ENCODE measurements at regions not wholly inside any gene's neighbourhood (a gene's known extent, or its start where the extent isn't known, plus 50 kb on each side); places are given as distances from the start of the nearest gene placed in this dataset.
"Not testable (repeated sequence)": the region's sequence is repeated elsewhere in the genome, so short reads cannot be mapped to it uniquely, and the experiment has no call there.

DNA sequence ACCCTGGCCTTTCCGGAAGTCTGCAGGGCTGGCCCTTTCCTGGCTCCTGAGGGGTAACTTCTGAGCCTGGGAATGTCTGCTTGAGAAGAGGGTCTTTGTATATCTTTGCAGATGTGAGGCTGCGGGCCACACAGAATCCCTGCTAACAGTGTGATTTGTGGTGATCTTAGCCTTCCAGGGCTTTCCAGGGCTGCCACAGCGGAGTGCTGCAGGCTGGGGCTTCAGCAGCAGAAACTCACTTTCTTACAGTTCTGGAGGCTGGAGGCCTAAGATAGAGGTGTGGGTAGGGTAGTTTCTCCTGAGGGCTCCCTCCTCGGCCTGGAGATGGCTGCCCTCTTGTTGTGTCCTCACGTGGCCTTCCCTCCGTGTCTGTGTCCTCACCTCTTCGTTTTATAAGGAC lies 294.7 kb upstream of the HS6ST1 start:
- DNase-seq, result peak in 3 of 10 donors; percentile 10 to 31 (median 27)
- intact Hi-C loops (cut with DNase I), result no loop called here

DNA sequence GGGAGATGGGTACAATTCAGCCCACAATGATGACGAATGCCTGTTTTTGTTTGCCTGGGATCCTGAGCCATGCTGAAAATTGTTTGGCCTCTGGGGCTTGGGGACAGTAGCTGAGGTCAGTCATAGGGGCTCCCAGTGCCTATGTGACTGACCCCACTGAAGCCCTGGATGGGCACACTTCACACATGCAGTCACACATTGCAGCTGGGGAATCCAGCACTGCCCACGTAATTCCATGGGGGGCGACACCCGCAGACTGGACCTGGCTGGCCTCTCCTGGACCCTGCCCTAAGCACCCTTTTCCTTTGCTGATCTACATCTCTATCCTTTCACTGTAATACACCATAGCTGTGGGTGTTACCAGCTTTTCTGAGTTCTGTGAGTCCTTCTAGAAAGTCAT lies 295.2 kb upstream of the HS6ST1 start:
- peak in 3 of 10 donors; percentile 4 to 53 (median 22) for DNase-seq
- intact Hi-C loops (cut with DNase I), result no loop called here

DNA sequence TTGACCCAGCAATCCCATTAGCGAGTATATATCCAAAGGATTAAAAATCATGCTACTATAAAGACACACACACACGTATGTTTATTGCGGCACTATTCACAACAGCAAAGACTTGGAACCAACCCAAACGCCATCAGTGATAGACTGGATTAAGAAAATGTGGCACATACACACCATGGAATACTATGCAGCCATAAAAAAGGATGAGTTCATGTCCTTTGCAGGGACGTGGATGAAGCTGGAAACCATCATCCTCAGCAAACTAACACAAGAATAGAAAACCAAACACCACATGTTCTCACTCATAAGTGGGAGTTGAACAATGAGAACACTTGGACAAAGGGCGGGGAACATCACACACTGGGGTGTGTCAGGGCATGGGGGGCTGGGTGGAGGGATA lies 296.2 kb upstream of the HS6ST1 start:
- intact Hi-C loops (cut with DNase I); DNase-seq: not testable (repeated sequence)

DNA sequence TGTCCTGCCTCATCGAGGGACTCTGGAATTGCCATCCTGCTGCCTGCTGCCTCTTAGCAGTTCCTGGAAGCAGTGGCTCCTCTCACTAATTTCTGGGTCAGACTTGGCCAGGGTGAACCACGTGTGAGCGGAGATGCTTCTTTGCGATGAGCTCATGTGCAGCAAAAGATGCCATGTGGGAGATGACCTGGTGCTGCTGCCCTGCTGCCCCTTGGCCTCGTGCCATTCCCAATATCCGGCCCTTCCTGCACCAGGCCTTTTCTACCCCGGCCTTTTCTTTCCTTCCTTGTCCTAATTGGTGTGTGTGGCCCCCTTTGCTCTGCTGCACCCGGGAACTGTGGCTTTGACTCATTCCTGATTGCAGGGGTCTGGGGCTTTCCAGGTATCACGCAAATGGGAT lies 296.9 kb upstream of the HS6ST1 start:
- peak in 5 of 10 donors; percentile 2 to 73 (median 53) for DNase-seq
- intact Hi-C loops (cut with DNase I), result no loop called here

DNA sequence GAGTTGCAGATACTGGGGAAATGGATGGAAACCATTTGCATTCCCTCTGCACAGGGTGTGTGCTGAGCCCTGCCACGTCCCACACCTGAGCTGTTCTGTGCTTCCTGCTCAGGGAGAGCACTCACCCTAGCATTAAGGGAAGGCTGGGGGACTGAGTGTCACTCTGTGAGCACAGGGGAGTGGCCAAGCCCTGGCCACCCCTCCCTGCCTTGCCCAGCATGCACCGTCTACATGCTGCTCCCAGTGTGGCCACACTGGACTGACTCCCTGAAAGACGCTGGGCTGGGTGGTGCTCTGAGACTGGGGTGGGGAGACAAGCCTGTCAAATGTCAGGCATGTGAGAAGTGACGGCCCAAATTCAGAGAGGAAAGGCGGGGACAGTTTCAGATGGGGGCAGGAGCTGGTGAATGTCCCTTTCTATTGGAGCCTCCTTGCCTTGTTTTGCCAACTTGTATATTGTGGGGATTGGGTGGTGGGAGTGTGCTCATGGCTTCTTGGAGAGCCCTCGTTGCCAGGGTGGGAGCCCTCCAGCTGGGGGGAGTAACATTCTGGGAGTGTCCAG lies 298.4 kb upstream of the HS6ST1 start:
- peak in 4 of 10 donors; percentile 3 to 39 (median 26) for DNase-seq
- intact Hi-C loops (cut with DNase I), result no loop called here

DNA sequence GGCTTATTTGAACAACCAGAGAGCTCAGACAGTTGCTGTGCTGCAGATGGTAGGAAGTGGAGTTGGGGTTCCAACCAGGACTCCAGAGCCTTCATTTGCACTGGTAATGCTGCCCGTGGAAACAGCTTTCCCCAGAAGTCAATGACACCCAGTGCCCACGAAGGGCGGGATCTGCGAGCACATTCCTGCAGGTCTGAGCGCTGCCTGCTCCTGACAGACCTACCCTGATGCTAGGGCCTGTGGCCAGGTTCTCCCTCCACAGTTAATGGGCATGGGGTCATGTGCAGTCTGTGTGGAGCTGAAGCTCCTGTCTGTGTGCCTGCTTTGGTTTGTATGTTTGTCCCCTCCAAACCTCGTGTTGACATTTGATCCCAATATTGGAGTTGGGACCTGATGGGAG lies 299.0 kb upstream of the HS6ST1 start:
- peak in 5 of 10 donors; percentile 1 to 55 (median 13) for DNase-seq
- intact Hi-C loops (cut with DNase I), result no loop called here

DNA sequence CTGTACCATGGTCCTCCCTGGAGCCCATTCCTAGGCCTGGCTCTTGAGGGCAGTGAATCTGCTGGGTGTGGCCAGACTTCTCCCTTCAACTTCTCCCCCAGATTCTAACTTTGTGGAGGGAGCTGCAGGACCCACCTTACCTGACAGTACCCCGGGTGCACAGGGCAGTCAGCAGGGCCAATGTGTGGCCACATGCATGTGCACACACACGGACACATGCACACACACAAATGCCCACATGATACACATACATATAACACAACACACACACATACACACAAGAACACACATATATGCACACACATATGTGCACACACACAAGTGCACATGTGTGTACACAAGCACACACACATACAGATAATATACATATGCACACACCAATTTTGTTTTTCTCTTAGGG lies 300.0 kb upstream of the HS6ST1 start:
- intact Hi-C loops (cut with DNase I), result no loop called here
- peak in 1 of 10 donors; percentile 19 for DNase-seq

DNA sequence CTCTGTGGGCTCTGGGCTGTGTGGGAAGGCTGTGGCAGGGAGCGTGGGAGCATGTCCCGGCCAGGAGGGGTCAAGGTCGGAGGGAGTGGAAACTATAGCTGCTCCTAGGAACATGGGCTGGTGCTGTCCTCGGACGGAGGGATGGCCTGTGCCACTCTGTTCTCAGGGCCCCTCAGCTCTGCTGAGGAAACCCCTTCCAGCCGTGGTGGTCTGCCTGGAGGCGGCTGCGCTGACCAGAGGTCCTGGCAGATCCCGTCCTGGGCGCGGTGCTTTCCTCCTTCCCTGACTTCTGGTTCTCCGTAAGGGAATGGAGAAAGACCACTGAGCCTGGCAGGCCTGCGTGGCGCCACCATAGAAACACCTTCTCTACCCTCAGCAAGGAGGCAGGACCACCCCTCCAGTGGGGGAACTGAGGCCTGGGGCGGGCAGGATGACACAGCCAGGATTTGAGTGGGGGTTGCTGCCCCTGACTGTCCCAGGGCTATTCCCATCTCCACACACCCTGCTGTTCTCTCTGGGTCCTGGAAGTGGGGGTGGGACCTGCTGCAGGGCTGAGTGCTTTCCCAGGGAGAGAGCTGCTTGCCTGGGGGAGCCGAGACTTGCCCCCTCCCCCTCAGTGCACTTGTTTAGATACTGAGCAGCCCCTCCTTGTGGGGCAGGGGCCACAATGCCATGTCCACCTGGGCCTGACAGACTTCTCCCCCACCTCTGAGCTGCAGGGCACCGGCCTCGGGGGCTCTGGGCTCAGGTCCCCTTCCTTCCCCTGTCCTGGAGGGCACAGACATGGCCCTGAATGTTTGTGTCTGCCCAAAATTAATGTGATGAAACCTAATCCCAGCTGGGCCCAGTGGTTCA lies 301.0 kb upstream of the HS6ST1 start:
- DNase-seq, result peak in 5 of 10 donors; percentile 1 to 77 (median 39)
- intact Hi-C loops (cut with DNase I), result no loop called here

DNA sequence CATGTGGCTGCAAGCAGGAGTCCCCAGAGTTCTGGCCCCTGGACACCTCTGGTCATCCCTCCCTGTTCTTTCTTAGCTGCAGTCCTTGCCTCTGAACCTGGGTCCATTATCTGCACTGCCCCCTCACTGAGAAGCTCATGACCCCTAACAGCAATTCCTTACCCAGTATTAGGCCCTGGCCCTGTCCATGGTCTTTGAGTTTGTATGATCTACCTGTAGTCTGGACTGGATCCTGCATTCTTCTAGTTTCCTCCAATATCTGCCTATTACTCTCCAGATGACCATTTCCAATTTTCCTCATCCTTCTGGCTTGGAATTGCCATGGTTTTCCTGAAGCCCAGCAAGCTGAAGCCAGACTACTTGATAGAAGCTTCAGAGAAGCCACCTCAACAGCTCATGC lies 302.4 kb upstream of the HS6ST1 start:
- peak in 3 of 10 donors; percentile 1 to 26 (median 15) for DNase-seq
- intact Hi-C loops (cut with DNase I), result no loop called here

DNA sequence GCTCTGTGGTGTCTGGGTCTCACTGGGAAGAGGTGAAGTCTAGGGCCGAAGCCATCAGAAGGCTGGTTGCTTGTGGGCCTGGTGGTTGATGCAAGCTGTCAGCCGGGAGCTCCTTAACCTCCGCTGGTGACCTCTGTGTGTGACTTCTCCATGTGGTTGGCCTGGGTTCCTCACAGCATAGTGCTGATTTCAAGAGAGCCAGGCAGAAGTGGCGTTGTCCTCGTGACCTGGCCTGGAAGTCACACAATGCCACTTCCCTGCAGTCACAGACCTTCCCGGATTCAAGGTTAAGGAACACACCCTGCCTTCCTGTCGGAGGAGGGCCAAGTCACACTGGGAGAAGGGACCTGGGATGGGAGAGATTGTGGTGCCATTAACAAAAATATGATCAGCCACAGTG lies 303.7 kb upstream of the HS6ST1 start:
- peak in 4 of 10 donors; percentile 20 to 82 (median 48) for DNase-seq
- intact Hi-C loops (cut with DNase I), result no loop called here

DNA sequence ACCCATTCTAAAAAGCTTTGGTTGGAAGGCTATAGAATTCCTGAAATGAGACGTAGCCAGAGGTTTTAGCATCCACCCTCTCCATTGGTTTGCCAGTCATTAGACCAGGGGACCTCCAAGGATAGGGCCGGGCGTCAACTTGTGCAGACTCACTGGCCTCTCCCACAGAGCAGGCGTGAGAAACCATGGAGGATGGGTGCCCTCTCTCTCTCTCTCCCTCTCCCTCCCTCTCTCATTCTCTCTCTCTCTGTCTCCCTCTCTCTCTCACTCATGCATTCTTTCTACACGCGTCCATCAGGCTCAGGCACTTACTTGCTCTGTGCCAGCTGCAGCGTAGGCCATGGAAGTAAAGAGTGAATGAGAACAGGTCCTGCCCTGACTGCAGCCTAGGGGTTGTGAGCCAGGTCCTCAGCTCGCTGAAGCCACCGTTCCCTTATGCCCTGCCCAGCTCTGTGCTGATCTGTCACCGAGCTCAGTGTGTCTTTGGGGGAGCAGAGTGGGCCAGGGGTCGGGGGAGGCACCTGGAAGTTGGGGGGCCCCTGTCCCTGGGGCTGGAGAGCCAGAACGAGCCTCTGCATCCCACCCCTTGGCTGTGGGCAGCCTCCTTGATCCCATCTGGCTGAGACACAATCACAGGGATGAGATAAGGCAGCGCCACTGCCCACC lies 304.4 kb upstream of the HS6ST1 start:
- intact Hi-C loops (cut with DNase I), result no loop called here
- DNase-seq, result peak in 4 of 10 donors; percentile 4 to 74 (median 54)

DNA sequence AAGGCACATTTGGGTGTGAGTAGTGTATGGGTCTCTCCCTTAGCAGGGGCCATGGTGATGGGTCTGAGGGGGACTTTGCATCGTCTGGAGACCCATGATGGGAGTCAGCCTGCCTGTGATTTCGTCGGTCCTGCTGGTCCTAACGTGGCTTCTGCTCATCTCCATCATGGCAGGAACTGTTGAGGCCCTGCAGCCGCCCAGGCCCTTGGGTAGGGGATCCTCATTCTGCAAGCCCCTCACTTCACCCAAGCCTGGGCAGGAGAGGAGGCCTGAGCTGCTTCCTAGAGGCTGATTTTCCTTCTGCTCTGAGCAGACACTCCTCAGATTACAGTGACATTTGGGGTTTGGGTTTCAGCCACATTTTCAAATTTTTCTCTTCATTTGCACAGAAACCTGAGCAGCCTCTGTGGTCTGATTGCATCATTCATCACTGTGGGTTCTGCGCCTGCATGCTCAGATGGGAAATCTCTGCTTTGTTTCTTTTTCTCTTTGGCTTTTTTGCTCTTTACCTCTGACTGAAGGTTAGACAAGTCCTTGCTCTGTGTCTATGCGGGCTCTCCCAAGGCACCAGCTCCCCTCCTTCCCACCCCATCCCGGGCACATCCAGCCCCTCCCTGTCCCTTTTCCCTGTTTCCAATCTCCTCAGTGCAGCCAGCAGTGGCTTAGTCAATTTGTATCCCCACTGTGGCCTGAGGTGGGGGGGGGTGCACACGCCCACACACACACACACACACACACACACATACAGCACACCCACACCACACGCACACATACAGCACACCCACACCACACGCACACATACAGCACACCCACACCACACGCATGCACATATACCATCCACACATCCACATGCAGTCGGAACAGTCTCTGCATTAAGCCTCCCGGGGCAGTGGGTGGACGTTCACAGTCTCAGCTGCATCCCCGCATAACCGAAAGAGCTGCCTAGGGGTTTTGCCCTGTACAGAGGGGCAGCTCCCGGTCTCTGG lies 305.4 kb upstream of the HS6ST1 start:
- DNase-seq, result peak in 4 of 10 donors; percentile 24 to 79 (median 73)
- intact Hi-C loops (cut with DNase I), result no loop called here

DNA sequence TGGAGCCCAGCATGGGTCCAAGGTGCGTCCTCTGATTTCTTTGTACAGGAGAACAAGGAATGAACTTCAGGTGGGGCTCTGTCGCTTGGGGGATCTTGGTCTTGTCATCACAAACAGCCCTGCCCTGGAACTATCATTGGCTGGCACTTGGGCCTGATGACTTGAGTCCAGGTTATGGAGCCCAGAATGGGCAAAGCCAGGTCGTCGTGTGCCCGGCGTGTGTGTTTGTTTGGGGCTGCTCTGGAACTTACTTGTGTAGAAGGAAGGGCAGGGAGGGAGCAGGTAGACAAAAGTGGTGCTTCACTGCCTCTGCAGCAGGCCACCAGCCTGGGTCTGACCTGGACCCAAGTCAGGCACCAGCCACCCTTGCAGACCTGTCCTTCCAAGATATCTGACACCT lies 306.3 kb upstream of the HS6ST1 start:
- intact Hi-C loops (cut with DNase I), result no loop called here
- DNase-seq, result peak in 4 of 10 donors; percentile 9 to 60 (median 59)

DNA sequence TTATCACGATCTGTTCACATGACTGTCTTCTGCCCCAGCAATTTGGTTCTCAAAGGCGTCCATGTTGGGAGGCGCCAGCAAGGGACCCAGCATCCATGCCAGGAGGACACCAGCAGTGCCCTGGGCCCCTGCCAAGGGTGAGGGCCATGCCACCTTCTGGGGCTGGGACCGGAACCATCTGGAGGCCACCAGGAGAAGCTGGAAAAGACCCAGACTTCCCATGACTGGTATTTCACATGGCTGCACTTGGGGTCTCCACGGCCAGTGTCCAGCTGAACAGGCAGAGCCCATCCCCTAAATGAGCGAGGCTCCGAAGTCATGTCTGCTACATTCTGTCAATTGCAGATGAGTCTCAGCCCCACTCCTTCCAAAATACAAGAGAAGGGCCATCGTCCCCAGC lies 306.8 kb upstream of the HS6ST1 start:
- intact Hi-C loops (cut with DNase I), result no loop called here
- peak in 4 of 10 donors; percentile 24 to 75 (median 54) for DNase-seq

DNA sequence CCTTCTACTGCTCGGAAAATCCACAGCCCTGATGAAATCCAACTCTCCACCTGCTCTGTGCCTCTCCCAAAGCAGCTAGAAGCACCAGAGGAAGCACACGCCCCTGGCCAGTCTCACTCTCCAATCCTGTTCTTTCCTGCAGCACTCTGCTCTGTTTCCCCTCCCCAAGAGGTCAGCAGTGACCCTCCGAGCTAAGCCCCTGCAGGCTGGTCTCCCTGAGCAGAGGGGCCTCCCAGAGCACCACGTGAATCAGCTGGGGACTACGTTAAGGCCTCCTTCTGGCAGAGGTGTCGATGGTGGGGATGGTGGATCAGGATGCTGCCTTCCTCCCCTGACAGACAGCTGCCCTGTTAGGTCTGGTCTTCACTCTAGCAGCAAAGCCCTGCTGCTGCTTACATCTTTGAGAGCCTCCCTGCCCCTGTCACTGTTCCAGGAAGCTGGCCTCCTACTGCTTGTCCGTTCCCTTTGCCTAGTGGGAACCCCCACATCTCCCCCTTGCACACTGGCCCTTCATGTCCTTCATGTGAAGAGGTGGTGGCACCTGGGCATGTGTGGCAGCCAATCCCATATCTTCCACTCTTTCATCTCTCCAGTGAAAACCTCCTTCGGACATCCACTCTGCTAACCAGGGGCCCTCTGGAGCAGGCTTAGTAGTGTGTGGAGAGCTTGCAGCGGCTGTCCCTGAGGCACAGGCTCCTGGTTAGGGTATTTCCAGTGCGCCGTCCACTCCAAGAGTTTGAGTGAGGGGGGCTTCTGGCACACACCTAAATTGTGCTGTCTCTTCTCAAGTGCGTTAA lies 307.5 kb upstream of the HS6ST1 start:
- peak in 4 of 10 donors; percentile 9 to 83 (median 54) for DNase-seq
- intact Hi-C loops (cut with DNase I), result no loop called here

DNA sequence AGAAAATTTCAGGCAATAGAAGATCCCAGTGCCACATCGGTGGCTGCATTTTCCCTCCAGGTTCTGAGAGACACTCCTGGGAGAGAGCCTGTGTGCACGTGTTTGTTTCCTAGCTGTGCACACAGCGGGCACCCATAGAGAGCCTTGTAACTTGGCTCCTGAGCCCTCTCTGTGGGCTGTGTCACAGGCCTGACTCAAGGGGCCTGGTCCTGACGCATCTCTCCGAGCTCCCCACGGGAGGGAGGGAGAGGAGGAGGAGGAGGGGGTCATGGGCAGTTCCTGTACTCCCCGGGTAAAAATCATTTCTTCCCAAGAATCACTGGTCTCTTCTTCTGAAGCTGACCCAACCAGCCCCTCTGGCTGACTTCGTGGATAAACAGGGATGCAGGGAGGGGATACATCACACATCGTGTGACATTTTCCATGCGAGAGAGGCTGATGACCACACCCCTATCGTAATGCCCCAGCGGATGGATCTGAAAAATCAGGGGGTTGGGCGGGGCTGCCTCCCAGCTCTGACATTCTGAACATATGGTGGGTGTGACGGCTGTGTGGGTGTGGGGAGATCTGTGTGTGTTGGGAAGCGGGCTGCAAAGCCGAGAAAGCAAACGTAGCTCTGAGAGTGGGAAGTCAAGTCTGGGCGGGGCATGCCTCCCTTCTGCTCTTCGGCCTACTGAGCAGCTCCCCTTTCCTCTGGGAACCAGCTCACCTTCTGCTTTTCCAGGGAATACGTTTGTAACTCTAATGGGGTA lies 308.3 kb upstream of the HS6ST1 start:
- intact Hi-C loops (cut with DNase I), result no loop called here
- DNase-seq, result peak in 5 of 10 donors; percentile 32 to 90 (median 78)

DNA sequence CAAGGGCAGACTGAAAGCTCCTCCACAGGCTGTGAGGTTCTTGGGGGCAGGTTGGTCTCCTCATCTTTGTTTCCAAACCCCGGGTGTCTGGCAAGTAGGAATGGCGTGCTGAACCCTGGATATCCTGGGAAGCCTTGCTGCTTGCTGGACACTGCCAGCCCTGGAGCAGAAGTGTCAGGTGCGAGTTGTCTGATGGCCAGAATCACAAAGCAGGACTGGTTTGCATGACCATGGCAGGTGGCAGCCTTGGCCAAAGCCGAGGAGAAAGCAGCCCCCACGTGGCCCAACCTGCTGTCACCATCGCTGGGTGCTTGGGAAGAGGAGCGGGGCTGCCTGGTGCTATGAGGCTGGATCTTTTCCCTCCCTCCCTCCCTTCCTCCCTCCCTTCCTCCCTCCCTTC lies 309.5 kb upstream of the HS6ST1 start:
- DNase-seq, result peak in 3 of 10 donors; percentile 16 to 48 (median 36)
- intact Hi-C loops (cut with DNase I), result no loop called here

DNA sequence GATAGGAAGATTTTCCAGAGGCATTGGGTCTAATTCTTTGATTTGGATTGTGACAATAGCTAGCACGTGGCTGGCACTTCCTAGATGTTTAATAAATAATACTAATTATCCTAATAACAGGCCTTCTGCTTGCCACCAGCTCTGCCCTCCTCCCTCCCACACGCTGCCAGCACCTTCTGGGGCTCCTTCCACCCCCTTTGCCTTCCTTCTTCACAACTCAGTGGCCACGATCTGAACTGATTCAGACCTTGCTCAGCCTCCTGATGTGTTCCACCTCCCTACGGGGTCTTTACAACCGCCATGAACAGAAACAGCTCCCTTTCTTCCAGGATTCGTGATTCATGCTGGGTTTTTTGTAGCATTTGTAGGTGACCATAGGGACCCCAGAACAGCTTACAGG lies 310.3 kb upstream of the HS6ST1 start:
- peak in 1 of 10 donors; percentile 25 for DNase-seq
- intact Hi-C loops (cut with DNase I), result no loop called here

Data from posterior cingulate gyrus (tissue), 11 donors.